Psoas muscle (tissue), 7 donors: ENCODE measurements at regions not wholly inside any gene's neighbourhood (a gene's known extent, or its start where the extent isn't known, plus 50 kb on each side); places are given as distances from the start of the nearest gene placed in this dataset.

Source experiments
- ATAC-seq, 4 donors: fragments of 200-7000 bp; cut with Tn5 transposase; one replicate each; pipeline ENCODE4 v1.9.1; 2020; ENCODE audit warnings: moderate library complexity in 3 of 4, mild to moderate bottlenecking in 2 of 4
- DNase-seq, 2 donors: peaks; one replicate each; pipeline ENCODE4 v3.0.0-alpha.2; 2020
- H3K27ac ChIP-seq: fragments of 200-600 bp; one replicate; pipeline ENCODE4 v1.8.0; 2022
- H3K27me3 ChIP-seq, 3 donors: fragments of 200-600 bp in 1 of 3; one replicate each; pipeline versions ENCODE4 v1.6.1 to v1.8.0; 2013 to 2022; ENCODE audit warnings: low read length in 2 of 3, mild to moderate bottlenecking in 2 of 3, moderate library complexity in 1 of 3; ENCODE audit not compliant: insufficient read depth in 3 of 3
- H3K36me3 ChIP-seq, 2 donors: fragments of 200-600 bp in 1 of 2; one replicate each; pipeline versions ENCODE4 v1.6.1 to v1.8.0; 2013 to 2022; ENCODE audit warnings: low read depth in 1 of 2, mild to moderate bottlenecking in 1 of 2, moderate library complexity in 1 of 2; ENCODE audit not compliant: insufficient read depth in 1 of 2
- H3K4me1 ChIP-seq: fragments of 200-600 bp; one replicate; pipeline ENCODE4 v1.8.0; 2022
- H3K4me3 ChIP-seq: fragments of 200-600 bp; one replicate; pipeline ENCODE4 v1.8.0; 2022; ENCODE audit warnings: mild to moderate bottlenecking
- H3K9me3 ChIP-seq: fragments of 200-600 bp; one replicate; pipeline ENCODE4 v1.8.0; 2022
- WGBS, 3 donors: extraction: QIAGEN DNeasy Blood & Tissue Kit; methylation state at CpG; one replicate each; pipeline versions ENCODE4 v1.1.6 to v1.1.7; 2013; 5-methylcytosine and 5-hydroxymethylcytosine counted together
- intact Hi-C, 2 donors: fragments of 100-400 bp; cut with DNase I; formaldehyde crosslinking; loops; one replicate each; pipeline versions ENCODE4 v1.11.0 to v1.14.2; 2022
- TF ChIP-seq, protein P1 (sequence below): fragments of 200-600 bp; IDR thresholded peaks from one replicate; pipeline ENCODE4 v1.8.0; 2022; ENCODE audit warnings: antibody characterized with exemption
- donor health status: healthy with polysubstance abuse.
- donor health status: DM: no; HTN: no; CAD: no; lungs with moderate emphysema.
- donor health status: Bipolar disorder and iron deficiency.
- donor health status: healthy.
- donor health status: DM: yes; HTN: yes; CAD: no.
- donor health status: DM: no; HTN: no; CAD: no.
- donor health status: DM: yes; HTN: yes; CAD: no.

DNA sequence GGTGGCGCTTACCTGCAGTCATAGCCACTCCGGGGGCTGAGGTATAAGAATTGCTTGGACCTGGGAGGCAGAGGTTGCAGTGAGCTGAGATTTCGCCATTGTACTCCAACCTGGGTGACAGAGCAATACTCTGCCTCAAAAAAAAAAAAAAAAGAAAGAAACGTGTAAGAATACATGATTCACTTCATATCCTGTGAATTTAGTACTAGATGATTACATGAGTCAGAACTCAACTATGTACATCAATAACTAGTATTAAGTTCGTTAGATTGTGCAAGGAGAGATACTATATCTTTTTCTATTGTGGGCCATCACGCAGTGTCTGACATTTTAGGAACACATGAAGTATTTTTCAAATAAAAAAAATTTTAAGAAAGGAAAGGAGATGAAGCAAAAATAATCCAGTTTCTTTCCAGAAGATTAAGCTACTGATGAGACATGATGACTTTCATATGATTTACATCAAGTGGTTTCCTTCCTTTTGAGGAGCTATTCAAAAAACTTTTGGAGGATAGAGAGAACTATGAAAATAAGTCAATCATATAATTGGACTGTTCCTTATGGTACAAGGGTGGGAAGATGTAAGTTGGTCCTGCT is 64.7 kb upstream of the EXOC1L start:
- intact Hi-C loops, result no loop called here
- TF ChIP-seq, protein P1, sequence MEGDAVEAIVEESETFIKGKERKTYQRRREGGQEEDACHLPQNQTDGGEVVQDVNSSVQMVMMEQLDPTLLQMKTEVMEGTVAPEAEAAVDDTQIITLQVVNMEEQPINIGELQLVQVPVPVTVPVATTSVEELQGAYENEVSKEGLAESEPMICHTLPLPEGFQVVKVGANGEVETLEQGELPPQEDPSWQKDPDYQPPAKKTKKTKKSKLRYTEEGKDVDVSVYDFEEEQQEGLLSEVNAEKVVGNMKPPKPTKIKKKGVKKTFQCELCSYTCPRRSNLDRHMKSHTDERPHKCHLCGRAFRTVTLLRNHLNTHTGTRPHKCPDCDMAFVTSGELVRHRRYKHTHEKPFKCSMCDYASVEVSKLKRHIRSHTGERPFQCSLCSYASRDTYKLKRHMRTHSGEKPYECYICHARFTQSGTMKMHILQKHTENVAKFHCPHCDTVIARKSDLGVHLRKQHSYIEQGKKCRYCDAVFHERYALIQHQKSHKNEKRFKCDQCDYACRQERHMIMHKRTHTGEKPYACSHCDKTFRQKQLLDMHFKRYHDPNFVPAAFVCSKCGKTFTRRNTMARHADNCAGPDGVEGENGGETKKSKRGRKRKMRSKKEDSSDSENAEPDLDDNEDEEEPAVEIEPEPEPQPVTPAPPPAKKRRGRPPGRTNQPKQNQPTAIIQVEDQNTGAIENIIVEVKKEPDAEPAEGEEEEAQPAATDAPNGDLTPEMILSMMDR, result no peak
- Histone ChIP-seq H3K4me1 (peaks cover 6% of the 10 kb centered on the region), H3K36me3 (no peaks in the 10 kb centered on the region), H3K9me3 (no peaks in the 10 kb centered on the region), H3K4me3 (no peak overlapping the region), H3K27ac (no peak overlapping the region), H3K27me3 (no peaks in the 10 kb centered on the region)
- DNase-seq (no peak), ATAC-seq (no peak)
- 75 to 84% (median 80%) methylated on average over 6 of the region's 6 CpGs for WGBS, 3 donors

DNA sequence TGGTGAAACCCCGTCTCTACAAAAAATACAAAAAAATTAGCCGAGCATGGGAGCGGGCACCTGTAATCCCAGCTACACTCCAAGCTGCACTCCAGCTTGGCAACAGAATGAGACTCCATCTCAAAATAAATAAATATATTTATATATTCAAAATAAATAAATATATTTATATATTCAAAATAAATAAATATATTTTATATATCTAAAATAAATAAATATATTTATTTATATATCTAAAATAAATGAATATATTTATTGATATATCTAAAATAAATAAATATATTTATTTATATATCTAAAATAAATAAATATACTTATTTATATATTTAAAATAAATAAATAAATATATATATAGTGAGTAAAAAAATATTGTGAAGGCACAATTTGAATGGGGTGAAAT is 63.4 kb upstream of the EXOC1L start:
- TF ChIP-seq, protein P1, result no peak
- no peak for DNase-seq
- intact Hi-C loops, result no loop called here
- Histone ChIP-seq H3K27ac (no peak overlapping the region), H3K36me3 (no peaks in the 10 kb centered on the region), H3K4me1 (peaks cover 6% of the 10 kb centered on the region), H3K27me3 (no peaks in the 10 kb centered on the region), H3K9me3 (no peaks in the 10 kb centered on the region), H3K4me3 (no peak overlapping the region)
- no peak for ATAC-seq
- WGBS, 3 donors, result 92 to 96% (median 93%) methylated on average over 3 of the region's 3 CpGs

DNA sequence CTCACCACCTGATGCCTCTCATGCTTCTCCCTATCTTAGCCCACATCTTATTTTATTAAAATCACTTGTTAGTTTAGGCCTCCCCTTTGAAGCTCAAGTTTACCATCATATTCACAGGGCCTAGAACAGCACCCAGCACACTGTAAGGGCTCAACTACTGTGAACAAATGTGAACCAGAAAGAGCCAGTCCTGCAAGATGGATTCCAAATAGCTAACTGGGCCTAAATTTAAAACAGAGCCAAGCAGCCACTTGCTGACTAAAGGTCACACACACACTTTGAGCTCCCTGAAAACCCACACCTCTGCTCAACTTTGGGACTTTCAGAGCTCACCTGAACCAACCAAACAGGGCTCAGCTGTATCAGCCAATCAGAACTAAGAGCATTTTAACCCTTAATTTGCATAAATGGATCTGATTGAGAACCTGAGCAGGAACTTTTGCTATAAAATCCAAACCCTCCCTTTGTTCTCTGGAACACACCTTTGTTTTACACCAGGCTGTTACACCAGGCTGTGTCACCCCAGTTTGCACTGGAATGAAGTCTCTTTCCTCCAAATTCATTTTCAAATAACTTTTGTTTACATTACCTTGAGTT is 62.1 kb upstream of the EXOC1L start:
- TF ChIP-seq, protein P1, result no peak

DNA sequence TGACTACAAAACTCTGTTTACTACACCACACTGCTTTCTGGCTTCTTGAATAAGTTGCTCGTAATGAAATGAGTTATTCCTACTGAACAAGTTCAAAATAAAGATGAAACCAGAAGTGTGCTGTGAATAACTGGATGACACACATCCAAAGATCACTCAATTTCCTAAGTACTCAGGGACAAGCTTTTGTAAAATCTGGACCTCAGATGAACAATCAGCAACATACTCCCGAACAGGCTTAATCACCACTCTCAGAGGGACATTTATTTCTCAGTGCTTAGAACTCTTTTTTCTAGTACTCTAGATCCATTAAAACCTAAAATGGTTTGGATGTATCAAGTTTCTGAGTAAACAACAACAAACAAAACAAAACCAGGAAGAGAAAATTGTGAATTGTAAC is 61.5 kb upstream of the EXOC1L start:
- DNase-seq (no peak), ATAC-seq (no peak)
- TF ChIP-seq, protein P1, result no peak
- Histone ChIP-seq H3K27me3 (no peaks in the 10 kb centered on the region), H3K4me1 (peaks cover 6% of the 10 kb centered on the region), H3K27ac (no peak overlapping the region), H3K4me3 (no peak overlapping the region), H3K36me3 (no peaks in the 10 kb centered on the region), H3K9me3 (no peaks in the 10 kb centered on the region)
- intact Hi-C loops, result no loop called here
- 50 to 69% (median 54%) methylated on average over 2 of the region's 2 CpGs for WGBS, 3 donors

More for the DNA sequence above, 62.1 kb upstream of the EXOC1L start:
- ATAC-seq (no peak), DNase-seq (no peak)
- H3K4me3 ChIP-seq, result no peak overlapping the region
- no peaks in the 10 kb centered on the region for H3K27me3 ChIP-seq
- intact Hi-C loops, result no loop called here
- H3K9me3 ChIP-seq, result no peaks in the 10 kb centered on the region
- H3K36me3 ChIP-seq, result no peaks in the 10 kb centered on the region
- H3K27ac ChIP-seq, result no peak overlapping the region
- H3K4me1 ChIP-seq, result peaks cover 6% of the 10 kb centered on the region

DNA sequence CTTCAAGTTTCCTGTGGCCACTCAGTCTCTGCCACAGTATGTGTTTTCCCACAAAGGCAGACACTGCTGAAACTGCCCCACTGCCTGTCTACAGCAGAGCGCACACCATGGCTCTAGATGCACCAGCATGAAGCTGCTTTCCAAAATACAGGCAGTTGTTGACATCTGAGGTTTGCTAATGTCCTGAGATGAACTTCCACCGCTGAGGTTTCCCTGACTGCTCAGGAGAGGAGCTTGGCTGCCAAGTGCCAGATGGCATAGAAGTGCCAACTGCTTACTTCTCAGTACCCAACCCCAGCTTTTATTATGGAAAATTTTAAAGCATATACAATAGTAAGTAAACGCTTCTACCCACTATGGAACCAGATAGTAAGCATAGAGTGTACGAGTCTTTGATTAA is 61.0 kb upstream of the EXOC1L start:
- peak in 1 of 4 donors; percentile 39 for ATAC-seq
- intact Hi-C loops, result no loop called here
- WGBS, 3 donors, result 57 to 74% (median 63%) methylated on average over 4 of the region's 4 CpGs

More for the DNA sequence above, 61.0 kb upstream of the EXOC1L start:
- Histone ChIP-seq H3K36me3 (no peaks in the 10 kb centered on the region), H3K27ac (no peak overlapping the region), H3K9me3 (no peaks in the 10 kb centered on the region), H3K4me3 (no peak overlapping the region), H3K27me3 (no peaks in the 10 kb centered on the region), H3K4me1 (peaks cover 6% of the 10 kb centered on the region)
- no peak for DNase-seq
- TF ChIP-seq, protein P1, result no peak
